GM10266 (cell line): ENCODE measurements at regions not wholly inside any gene's neighbourhood (a gene's known extent, or its start where the extent isn't known, plus 50 kb on each side); places are given as distances from the start of the nearest gene placed in this dataset.

ENCODE experiments used
- DNase-seq: peaks from one replicate; pipeline ENCODE4 v3.0.0; 2012; ENCODE audit errors: extremely low spot score
- CTCF ChIP-seq: IDR thresholded peaks from 2 replicates; pipeline ENCODE4 v1.5.1; 2012; ENCODE audit warnings: mild to moderate bottlenecking, low read depth; ENCODE audit not compliant: control insufficient read depth, insufficient read depth; ENCODE audit errors: missing control alignments

GRCh38 chr20:57894522-57894921, 184.7 kb upstream of the PMEPA1 start:
- TF ChIP-seq CTCF: no peak
- no peak for DNase-seq

- no peak for DNase-seq
- TF ChIP-seq CTCF: no peak
Observed at GRCh38 chr20:57894096-57894495, 184.3 kb upstream of the PMEPA1 start.

- TF ChIP-seq CTCF: no peak
- no peak for DNase-seq
Observed at GRCh38 chr20:57893366-57893999, 183.7 kb upstream of the PMEPA1 start.

- TF ChIP-seq CTCF: no peak
- DNase-seq: no peak
Observed at GRCh38 chr20:57892471-57892870, 182.7 kb upstream of the PMEPA1 start.

- DNase-seq: no peak
- no peak for TF ChIP-seq CTCF
Observed at GRCh38 chr20:57891014-57891413, 181.2 kb upstream of the PMEPA1 start.

GRCh38 chr20:57890202-57890800, 180.5 kb upstream of the PMEPA1 start:
- no peak for DNase-seq
- no peak for TF ChIP-seq CTCF

- TF ChIP-seq CTCF: no peak
- no peak for DNase-seq
Observed at GRCh38 chr20:57888591-57888990, 178.8 kb upstream of the PMEPA1 start.
